Skeletal muscle cell (primary cell): ENCODE measurements at regions not wholly inside any gene's neighbourhood (a gene's known extent, or its start where the extent isn't known, plus 50 kb on each side); places are given as distances from the start of the nearest gene placed in this dataset.

Source experiments
- DNase-seq: peaks from one replicate; pipeline ENCODE4 v3.0.0-alpha.2; 2010; ENCODE audit warnings: low read depth
- H3K4me3 ChIP-seq: 2 replicates; pipeline ENCODE4 v1.5.1; 2011; ENCODE audit warnings: low read depth, mild to moderate bottlenecking, control low read depth, low read length, moderate library complexity

GRCh38 chr7:81648716-81649115, 121.1 kb downstream of the HGF start:
- no peak overlapping the region for H3K4me3 ChIP-seq
- DNase-seq: no peak

GRCh38 chr7:81645435-81645834, 124.4 kb downstream of the HGF start:
- no peak for DNase-seq

GRCh38 chr7:81641873-81642272, 128.0 kb downstream of the HGF start:
- no peak overlapping the region for H3K4me3 ChIP-seq
- DNase-seq: no peak

More at GRCh38 chr7:81645435-81645834, 124.4 kb downstream of the HGF start:
- H3K4me3 ChIP-seq: no peak overlapping the region

GRCh38 chr7:81638198-81638597, 131.6 kb downstream of the HGF start:
- DNase-seq: peak; percentile 93
- no peak overlapping the region for H3K4me3 ChIP-seq

- H3K4me3 ChIP-seq: no peak overlapping the region
- no peak for DNase-seq
Observed at GRCh38 chr7:81637534-81637933, 132.3 kb downstream of the HGF start.

- no peak overlapping the region for H3K4me3 ChIP-seq
- no peak for DNase-seq
Observed at GRCh38 chr7:81632418-81632817, 137.4 kb downstream of the HGF start.

GRCh38 chr7:81630600-81630999, 139.2 kb downstream of the HGF start:
- DNase-seq: no peak
- H3K4me3 ChIP-seq: no peak overlapping the region

GRCh38 chr7:81629702-81630101, 140.1 kb downstream of the HGF start:
- no peak overlapping the region for H3K4me3 ChIP-seq
- no peak for DNase-seq

GRCh38 chr7:81628951-81629350, 140.9 kb downstream of the HGF start:
- H3K4me3 ChIP-seq: no peak overlapping the region
- DNase-seq: no peak

- peak; percentile 79 for DNase-seq
- no peak overlapping the region for H3K4me3 ChIP-seq
Observed at GRCh38 chr7:81627536-81628287, 142.1 kb downstream of the HGF start.

- H3K4me3 ChIP-seq: no peak overlapping the region
- DNase-seq: peak; percentile 80
Observed at GRCh38 chr7:81626008-81626407, 143.8 kb downstream of the HGF start.

GRCh38 chr7:81624650-81625631, 144.9 kb downstream of the HGF start:
- no peak for DNase-seq
- H3K4me3 ChIP-seq: no peak overlapping the region

GRCh38 chr7:81624021-81624592, 145.7 kb downstream of the HGF start:
- DNase-seq: no peak
- no peak overlapping the region for H3K4me3 ChIP-seq

GRCh38 chr7:81623251-81623855, 146.5 kb downstream of the HGF start:
- no peak for DNase-seq
- no peak overlapping the region for H3K4me3 ChIP-seq

GRCh38 chr7:81621893-81622292, 148.0 kb downstream of the HGF start:
- DNase-seq: no peak
- H3K4me3 ChIP-seq: no peak overlapping the region

- peak; percentile 89 for DNase-seq
- no peak overlapping the region for H3K4me3 ChIP-seq
Observed at GRCh38 chr7:81618396-81619014, 151.3 kb downstream of the HGF start.

GRCh38 chr7:81616951-81617350, 152.9 kb downstream of the HGF start:
- H3K4me3 ChIP-seq: no peak overlapping the region
- DNase-seq: peak; percentile 68

- no peak overlapping the region for H3K4me3 ChIP-seq
- DNase-seq: no peak
Observed at GRCh38 chr7:81611805-81612204, 158.0 kb downstream of the HGF start.

GRCh38 chr7:81611040-81611439, 158.8 kb downstream of the HGF start:
- DNase-seq: no peak
- no peak overlapping the region for H3K4me3 ChIP-seq
